ENCODE measurements at regions not wholly inside any gene's neighbourhood (a gene's known extent, or its start where the extent isn't known, plus 50 kb on each side); places are given as distances from the start of the nearest gene placed in this dataset.

- no peak for DNase-seq
Measured at GRCh38 chr3:124453189-124453588, 277.1 kb upstream of the UMPS start.

- no peak for DNase-seq
Measured at GRCh38 chr3:124455891-124456290, 274.4 kb upstream of the UMPS start.

DNA sequence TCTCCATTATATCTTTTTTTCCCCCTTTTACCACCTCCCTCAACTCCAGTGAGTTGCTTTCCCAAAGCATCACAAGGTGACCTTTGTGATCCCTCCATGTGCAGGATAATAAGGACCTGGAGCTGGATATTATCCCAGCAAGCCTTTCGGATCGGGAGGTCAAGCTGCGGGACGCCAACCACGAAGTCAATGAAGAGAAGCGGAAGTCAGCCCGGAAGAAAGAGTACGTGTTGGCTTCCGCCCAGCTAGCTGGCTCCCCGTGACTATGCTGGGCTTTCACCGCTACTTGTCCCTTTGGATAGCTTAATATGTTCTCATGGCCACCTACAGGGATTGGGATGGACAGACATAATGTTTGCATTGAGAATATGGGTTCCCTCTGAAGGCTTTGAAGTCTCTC is 273.7 kb upstream of the UMPS start:
- DNase-seq: no peak

DNA sequence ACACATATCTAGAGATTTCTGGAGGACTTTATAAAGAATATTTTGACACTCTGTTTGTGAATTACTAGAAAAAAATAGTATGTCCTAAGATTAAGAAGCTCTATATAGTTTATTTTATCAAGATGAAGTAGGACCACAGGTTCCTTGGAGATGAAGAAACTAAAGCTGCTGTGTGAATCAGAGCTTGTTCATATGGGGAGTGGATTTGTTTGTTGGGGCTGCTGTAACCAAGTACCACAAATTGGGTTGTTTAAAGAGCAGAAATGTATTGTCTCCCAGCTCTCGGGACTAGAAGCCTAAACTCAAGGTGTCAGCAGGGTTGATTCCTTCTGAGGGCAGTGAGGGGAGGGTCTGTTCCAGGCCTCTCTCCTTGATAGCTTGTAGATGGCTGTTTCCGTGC is 270.6 kb upstream of the UMPS start:
- no peak for DNase-seq

DNA sequence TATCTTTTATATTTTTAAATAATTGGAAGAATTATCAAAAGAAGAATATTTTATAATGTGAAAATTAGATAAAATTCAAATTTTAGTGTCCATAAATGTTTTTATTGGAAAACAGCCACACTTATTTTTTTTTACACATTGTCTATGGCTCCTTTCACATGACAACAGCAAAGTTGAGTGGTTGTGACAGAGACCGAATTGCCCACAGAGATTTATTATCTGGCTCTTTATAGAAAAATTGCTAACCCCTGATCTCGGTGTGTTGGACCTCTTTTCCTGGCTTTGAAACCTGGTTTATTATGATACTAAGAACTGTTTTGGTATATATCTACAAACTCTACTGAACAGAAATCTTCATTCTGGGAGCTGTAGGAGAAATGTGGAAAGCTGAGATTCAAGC is 269.1 kb upstream of the UMPS start:
- DNase-seq: no peak

DNA sequence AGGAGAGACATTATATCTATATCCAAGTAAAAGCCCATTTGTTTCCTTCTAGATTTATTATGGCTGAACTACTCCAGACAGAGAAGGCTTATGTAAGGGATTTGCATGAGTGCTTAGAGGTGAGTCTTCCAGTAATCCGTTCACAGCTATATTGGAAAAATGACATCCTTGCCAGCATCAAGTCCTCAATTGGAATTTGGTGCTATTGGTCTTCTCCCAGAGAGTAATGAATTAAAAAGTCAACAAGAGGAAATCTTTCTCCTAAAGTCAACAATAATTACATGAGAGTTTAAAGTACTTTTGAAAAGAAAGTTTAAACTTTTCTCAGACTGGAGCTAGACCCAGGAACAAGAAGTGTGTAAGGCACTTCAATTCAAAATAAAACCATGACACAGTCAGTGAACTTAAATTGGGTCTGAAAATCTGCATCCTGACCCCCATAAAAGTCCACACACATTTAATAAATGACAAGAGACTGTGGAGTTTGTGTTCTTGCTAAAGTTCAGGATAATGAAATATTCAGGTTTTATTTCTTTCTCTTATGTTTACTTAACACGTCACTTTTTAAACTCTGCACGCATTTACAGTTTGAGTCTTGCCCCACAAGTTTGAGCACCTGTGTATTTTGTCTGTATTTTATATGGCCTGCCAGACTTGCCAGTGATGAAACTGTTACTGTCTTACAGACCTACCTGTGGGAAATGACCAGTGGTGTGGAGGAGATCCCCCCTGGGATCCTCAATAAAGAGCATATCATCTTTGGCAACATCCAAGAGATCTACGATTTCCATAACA is 268.2 kb upstream of the UMPS start:
- DNase-seq: no peak

DNA sequence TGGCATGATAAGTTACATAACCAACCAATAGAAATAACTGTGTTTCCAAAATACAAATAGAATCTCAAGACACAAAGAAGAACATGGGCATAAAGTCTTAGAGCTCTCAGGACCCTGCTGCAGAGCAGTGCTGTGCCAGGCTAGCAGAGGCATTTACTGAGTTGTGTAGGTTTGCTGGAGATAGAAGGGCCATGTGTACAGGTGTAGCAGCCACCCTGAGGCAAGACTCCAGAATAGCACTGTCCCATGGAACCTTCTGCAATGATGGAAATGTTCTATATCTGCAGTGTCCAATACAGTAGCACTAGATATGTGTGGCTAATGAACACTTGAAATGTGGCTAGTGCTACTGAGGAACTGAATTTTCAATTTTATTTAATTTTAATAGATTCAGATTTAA is 267.0 kb upstream of the UMPS start:
- no peak for DNase-seq

- DNase-seq: peak; percentile 1
Measured at GRCh38 chr3:124467980-124468902, 262.0 kb upstream of the UMPS start.

DNA sequence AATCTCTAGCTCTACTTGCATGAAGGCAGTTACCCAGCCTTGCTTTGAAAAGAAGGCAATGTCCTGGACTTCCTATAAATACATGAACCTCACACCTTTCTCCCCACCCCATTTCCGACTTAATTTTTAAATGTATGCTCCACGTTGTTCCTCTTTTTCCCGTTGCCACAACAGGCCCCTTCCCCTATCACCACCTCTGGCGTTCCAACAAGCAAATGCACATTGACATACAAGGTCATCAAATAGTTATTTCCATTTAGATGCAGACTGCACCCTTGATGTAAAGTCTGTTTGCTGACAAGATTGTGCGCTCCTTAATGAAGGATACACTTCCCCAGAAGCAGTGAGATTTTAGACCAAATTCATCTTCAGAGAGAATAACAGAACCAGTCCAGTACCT is 260.7 kb upstream of the UMPS start:
- no peak for DNase-seq

GRCh38 chr3:124478830-124479229 is 251.4 kb upstream of the UMPS start:
- DNase-seq: no peak

GRCh38 chr3:124483915-124484470 is 246.3 kb upstream of the UMPS start:
- no peak for DNase-seq

DNA sequence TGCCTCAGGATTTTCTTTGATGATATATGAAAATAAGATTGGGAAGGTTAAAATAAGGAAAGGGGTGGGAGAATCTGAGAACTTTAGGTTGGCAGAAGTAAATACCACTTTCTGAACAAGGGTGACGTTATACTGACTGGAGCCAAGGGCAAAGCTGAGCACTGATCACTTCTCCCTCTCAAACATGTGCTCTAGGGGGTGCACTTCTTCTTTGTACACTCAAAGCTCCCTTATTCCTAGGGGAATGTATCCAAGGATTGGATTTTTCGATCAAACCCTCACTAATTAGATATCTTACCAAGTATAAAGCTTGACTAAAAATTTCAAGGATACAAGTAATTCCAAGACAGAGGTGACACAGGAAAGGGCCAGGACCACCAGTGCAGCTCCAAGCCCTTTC is 243.9 kb upstream of the UMPS start:
- DNase-seq: no peak

- DNase-seq: no peak
Measured at GRCh38 chr3:124489506-124489905, 240.7 kb upstream of the UMPS start.

GRCh38 chr3:124491098-124491497 is 239.2 kb upstream of the UMPS start:
- DNase-seq: no peak

DNA sequence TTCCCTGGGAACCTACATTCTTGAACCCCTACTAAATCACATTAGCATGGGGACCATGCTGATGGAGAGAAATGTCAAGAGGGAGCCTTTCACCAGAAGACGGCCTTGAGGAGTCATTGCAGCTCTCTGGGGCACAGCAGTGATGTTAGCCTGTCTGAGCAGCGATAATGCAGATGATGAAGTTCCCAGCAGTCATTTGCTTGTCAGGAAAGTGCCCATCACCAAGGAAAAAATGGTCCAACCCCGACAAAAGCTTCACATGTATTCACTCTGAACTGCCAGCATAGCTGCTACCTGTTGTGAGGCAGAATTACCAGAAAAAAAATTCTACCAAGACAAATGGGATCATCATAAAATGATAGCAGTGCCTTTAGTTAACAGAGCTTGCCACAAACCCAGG is 238.4 kb upstream of the UMPS start:
- no peak for DNase-seq

DNA sequence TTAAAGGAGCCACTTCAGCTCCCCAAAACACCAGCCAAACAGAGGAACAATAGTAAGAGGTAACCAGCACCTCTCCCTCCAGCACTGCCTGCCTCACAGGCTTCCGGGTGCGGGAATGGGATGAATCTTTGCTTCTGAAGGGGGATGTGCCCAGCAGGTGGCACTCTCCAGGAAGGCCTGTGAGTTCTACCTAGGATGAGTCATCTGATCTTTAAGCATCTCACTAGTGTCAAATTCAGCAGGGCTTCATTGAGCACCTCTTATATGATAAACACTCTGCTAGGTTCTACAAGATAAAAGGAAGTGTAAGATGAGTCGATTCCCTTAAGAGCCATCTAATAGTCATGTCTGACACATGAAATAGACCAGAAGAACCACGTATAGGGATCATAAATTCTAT is 237.4 kb upstream of the UMPS start:
- DNase-seq: no peak

DNA sequence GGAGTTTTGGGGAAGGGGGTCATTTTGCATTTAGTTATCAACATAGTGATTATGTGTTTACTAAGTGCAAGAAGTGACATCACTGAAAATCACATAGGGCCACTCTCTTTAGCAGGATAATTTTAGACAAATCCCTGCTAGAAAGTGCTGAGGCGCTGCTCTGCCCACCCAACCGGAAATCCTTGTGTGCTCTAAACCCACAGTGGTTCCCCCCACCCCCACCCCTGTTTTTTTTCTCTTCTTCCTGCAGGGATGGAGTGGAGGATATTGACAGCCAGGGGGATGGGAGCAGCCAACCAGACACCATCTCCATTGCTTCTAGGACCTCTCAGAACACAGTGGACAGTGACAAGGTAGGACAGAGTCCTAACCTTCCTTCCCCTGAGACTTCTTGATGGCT is 234.2 kb upstream of the UMPS start:
- no peak for DNase-seq

- no peak for DNase-seq
Measured at GRCh38 chr3:124497487-124497886, 232.8 kb upstream of the UMPS start.

DNA sequence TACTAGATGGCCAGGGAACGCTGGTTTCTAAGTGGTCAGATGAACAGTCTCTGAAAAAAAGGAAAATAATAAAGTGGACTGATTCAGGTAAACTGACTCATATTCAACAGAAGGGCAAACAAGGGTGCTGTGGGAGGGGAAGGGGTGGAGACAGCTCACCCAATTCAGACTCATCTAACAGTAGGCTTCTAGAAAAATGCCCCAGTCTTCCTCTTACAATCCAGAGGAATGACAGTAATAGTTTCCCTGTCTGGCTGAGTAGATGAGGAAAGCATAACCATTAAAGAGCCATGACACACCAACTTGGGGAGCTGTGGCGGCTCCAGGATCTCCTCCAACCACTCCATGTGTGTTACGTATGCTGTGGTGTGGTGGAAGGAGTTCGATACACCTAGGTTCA is 231.4 kb upstream of the UMPS start:
- no peak for DNase-seq

DNA sequence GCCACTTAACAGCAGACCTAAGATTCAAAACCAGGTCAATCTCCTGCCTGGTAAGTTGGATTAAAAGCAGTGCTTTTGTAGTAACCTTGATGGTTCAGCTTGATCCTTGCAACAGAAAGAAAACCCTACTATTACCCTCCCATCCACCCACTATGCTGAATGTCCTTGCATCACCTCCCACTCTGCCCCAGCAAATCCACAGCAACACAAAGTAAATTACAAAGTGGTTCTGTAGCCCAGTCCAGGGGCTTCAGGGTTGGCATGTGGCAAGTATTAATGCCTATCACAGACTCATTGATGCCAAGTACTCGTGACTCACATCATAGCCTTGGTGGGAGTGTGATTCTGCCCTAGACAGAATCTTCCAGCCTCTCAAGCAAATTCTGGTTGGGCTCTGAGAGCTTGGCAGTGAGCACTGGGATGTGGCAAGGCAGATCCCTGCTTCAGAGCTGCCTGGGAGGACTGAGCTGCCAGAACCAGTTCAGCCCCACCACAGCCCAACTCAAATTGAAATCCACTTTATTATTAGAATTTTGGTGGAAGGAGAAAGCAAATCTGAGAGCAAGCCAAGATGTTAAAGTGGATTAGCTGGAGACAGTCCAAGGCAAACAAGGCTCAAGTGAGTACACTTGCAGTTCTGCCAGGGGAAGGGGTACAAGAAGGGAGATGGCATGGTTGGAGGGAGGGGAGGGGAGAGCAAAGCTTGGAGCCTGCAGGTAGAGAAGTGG is 225.8 kb upstream of the UMPS start:
- DNase-seq: no peak

GRCh38 chr3:124509884-124510283 is 220.4 kb upstream of the UMPS start:
- DNase-seq: no peak

- no peak for DNase-seq
Measured at GRCh38 chr3:124510290-124510689, 220.0 kb upstream of the UMPS start.

All from DMS 273 treated with DMSO at 0.1 percent for 48 hours (cell line).